H1 (cell line): ENCODE measurements at regions not wholly inside any gene's neighbourhood (a gene's known extent, or its start where the extent isn't known, plus 50 kb on each side); places are given as distances from the start of the nearest gene placed in this dataset.

Experiments
- CBX8 ChIP-seq: fragments of 300-800, 300-1000 bp; sonication (generic); IDR thresholded peaks from 2 replicates; pipeline ENCODE4 v1.7.1; 2016; ENCODE audit warnings: low read depth, low read length, borderline replicate concordance
- CTBP2 ChIP-seq: IDR thresholded peaks from 2 replicates; pipeline ENCODE4 v1.7.0; 2011; ENCODE audit warnings: borderline replicate concordance, mild to moderate bottlenecking, moderate library complexity, mixed read lengths, low read length; ENCODE audit not compliant: insufficient read depth, insufficient read length
- EP300 ChIP-seq, 2 experiments: IDR thresholded peaks; 1 replicate in 1 of 2; 2 replicates in 1 of 2; pipeline ENCODE4 v1.6.1; 2011 to 2012; ENCODE audit warnings: low read depth in 2 of 2, low read length in 2 of 2, mild to moderate bottlenecking in 2 of 2, borderline replicate concordance in 1 of 2, inconsistent platforms in 1 of 2, moderate library complexity in 1 of 2
- HDAC6 ChIP-seq: IDR thresholded peaks from one replicate; pipeline ENCODE4 v1.7.1; 2012; ENCODE audit warnings: low read depth, mild to moderate bottlenecking, inconsistent platforms, low read length, moderate library complexity
- JUND ChIP-seq: IDR thresholded peaks from 2 replicates; pipeline ENCODE4 v1.6.1; 2011; ENCODE audit warnings: mild to moderate bottlenecking, improper control_type of control experiment, low read length
- RAD21 ChIP-seq, 2 experiments: IDR thresholded peaks in 1 of 2; conservative IDR thresholded peaks in 1 of 2; 2 replicates each; pipeline ENCODE4 v1.6.1; 2011; ENCODE audit warnings: low read depth in 2 of 2, low read length in 2 of 2, improper control_type of control experiment in 1 of 2, inconsistent platforms in 1 of 2, mild to moderate bottlenecking in 1 of 2, moderate library complexity in 1 of 2
- RNF2 ChIP-seq: fragments of 200-900, 300-1000 bp; sonication (generic); IDR thresholded peaks from 2 replicates; pipeline ENCODE4 v1.7.1; 2016; ENCODE audit warnings: borderline replicate concordance, low read depth, mild to moderate bottlenecking, antibody characterized with exemption, low read length; ENCODE audit not compliant: poor library complexity, severe bottlenecking; ENCODE audit errors: missing control alignments
- RXRA ChIP-seq: IDR thresholded peaks from 2 replicates; pipeline ENCODE4 v1.6.1; 2011; ENCODE audit warnings: low read depth, mild to moderate bottlenecking, low read length, moderate library complexity; ENCODE audit not compliant: insufficient read depth
- SIN3A ChIP-seq, 2 experiments: IDR thresholded peaks in 1 of 2; conservative IDR thresholded peaks in 1 of 2; 2 replicates each; pipeline ENCODE4 v1.6.1; 2011 to 2012; ENCODE audit warnings: low read length in 2 of 2, improper control_type of control experiment in 1 of 2, low read depth in 1 of 2, mild to moderate bottlenecking in 1 of 2
- TBP ChIP-seq: IDR thresholded peaks from 2 replicates; pipeline ENCODE4 v1.6.1; 2011; ENCODE audit warnings: low read depth, low read length, improper control_type of control experiment

GRCh38 chr11:70505761-70506657 lies 107.7 kb downstream of the CTTN start (continued):
- TF ChIP-seq SIN3A (conservative IDR thresholded peaks at IDR 0.05 in 1 of 2, IDR thresholded peaks at IDR 0.05 in 1 of 2; ENCODE audit: low read depth in 1 of 2, low read length in 2 of 2) = no peak
- no peak for TF ChIP-seq CBX8
- TF ChIP-seq JUND = no peak
- TF ChIP-seq RNF2 = no peak
- TF ChIP-seq HDAC6 = no peak
- no peak for TF ChIP-seq TBP
- no peak for TF ChIP-seq RAD21 (IDR thresholded peaks at IDR 0.05 in 1 of 2, conservative IDR thresholded peaks at IDR 0.05 in 1 of 2; ENCODE audit: low read depth in 2 of 2, low read length in 2 of 2)
- TF ChIP-seq RXRA = no peak
- TF ChIP-seq EP300 (IDR thresholded peaks at IDR 0.05; ENCODE audit: borderline replicate concordance in 1 of 2, low read depth in 2 of 2, low read length in 2 of 2) = no peak
- TF ChIP-seq CTBP2 = no peak
